ENCODE measurements at regions not wholly inside any gene's neighbourhood (a gene's known extent, or its start where the extent isn't known, plus 50 kb on each side); places are given as distances from the start of the nearest gene placed in this dataset.

GRCh38 chr10:3331690-3332230 lies 159.2 kb upstream of the PITRM1 start:
- TF ChIP-seq SPI1 (IDR thresholded peaks at IDR 0.05; ENCODE audit: borderline replicate concordance, low read depth) = no peak
- no peak for TF ChIP-seq CTCF (IDR thresholded peaks at IDR 0.05; ENCODE audit: insufficient read depth, low read length)
